ENCODE measurements at regions not wholly inside any gene's neighbourhood (a gene's known extent, or its start where the extent isn't known, plus 50 kb on each side); places are given as distances from the start of the nearest gene placed in this dataset.
"Not testable (repeated sequence)": the region's sequence is repeated elsewhere in the genome, so short reads cannot be mapped to it uniquely, and the experiment has no call there.

DNA sequence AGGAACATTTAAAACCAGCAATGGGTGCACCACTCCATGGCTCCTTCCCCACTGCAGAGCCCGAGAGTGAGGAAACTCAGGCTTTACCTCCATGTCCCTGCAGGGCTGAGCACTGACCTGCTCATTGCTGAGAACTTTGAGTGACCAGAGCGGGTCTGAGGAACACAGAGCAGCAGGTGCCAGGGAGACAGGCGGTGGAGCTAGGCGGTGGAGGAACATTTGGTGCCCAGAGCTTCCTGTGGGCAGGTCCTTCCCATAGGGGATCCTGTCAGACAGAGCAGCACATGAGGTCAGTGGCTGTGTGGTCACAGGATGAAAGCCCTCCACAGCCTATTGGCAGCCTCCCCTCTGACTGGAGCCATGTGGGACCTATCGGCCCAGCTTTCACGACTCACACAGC lies 538.5 kb downstream of the RPIA start:
- TF ChIP-seq, protein P1, sequence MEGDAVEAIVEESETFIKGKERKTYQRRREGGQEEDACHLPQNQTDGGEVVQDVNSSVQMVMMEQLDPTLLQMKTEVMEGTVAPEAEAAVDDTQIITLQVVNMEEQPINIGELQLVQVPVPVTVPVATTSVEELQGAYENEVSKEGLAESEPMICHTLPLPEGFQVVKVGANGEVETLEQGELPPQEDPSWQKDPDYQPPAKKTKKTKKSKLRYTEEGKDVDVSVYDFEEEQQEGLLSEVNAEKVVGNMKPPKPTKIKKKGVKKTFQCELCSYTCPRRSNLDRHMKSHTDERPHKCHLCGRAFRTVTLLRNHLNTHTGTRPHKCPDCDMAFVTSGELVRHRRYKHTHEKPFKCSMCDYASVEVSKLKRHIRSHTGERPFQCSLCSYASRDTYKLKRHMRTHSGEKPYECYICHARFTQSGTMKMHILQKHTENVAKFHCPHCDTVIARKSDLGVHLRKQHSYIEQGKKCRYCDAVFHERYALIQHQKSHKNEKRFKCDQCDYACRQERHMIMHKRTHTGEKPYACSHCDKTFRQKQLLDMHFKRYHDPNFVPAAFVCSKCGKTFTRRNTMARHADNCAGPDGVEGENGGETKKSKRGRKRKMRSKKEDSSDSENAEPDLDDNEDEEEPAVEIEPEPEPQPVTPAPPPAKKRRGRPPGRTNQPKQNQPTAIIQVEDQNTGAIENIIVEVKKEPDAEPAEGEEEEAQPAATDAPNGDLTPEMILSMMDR (IDR thresholded peaks at IDR 0.05), result not testable (repeated sequence)
- not testable (repeated sequence) for TF ChIP-seq POLR2A (IDR thresholded peaks at IDR 0.05)
